Suprapubic skin (tissue), 4 donors: ENCODE measurements at regions not wholly inside any gene's neighbourhood (a gene's known extent, or its start where the extent isn't known, plus 50 kb on each side); places are given as distances from the start of the nearest gene placed in this dataset.

Experiments used
- DNase-seq, 2 donors: peaks; one replicate each; pipeline ENCODE4 v3.0.0-alpha.2; 2019; ENCODE audit warnings: low spot score in 2 of 2
- H3K27ac ChIP-seq: fragments of 200-600 bp; sonication (generic); one replicate; pipeline ENCODE4 v1.5.1; 2019
- H3K27me3 ChIP-seq: fragments of 200-600 bp; sonication (generic); one replicate; pipeline ENCODE4 v1.5.1; 2019
- H3K36me3 ChIP-seq: fragments of 200-600 bp; sonication (generic); one replicate; pipeline ENCODE4 v1.5.1; 2019
- H3K4me1 ChIP-seq: fragments of 200-600 bp; sonication (generic); one replicate; pipeline ENCODE4 v1.5.1; 2019
- H3K4me3 ChIP-seq: fragments of 200-600 bp; sonication (generic); one replicate; pipeline ENCODE4 v1.5.1; 2019; ENCODE audit warnings: mild to moderate bottlenecking
- H3K9me3 ChIP-seq: fragments of 200-600 bp; sonication (generic); one replicate; pipeline ENCODE4 v1.5.1; 2019
- CTCF ChIP-seq, 2 donors: fragments of 200-600 bp in 1 of 2; fragments of 450-650 bp in 1 of 2; sonication (generic) in 1 of 2; IDR thresholded peaks; one replicate each; pipeline ENCODE4 v1.5.1; 2016 to 2019; ENCODE audit warnings: antibody characterized with exemption in 2 of 2, mild to moderate bottlenecking in 1 of 2, moderate library complexity in 1 of 2
- EP300 ChIP-seq: sonication (generic); formaldehyde crosslinking; IDR thresholded peaks from one replicate; pipeline ENCODE4 v1.6.1; 2017; ENCODE audit warnings: antibody characterized with exemption
- POLR2A ChIP-seq, 2 donors: fragments of 450-650 bp; IDR thresholded peaks; one replicate each; pipeline ENCODE4 v1.6.1; 2017; ENCODE audit warnings: antibody characterized with exemption in 2 of 2, mild to moderate bottlenecking in 2 of 2, moderate library complexity in 2 of 2
- POLR2AphosphoS5 ChIP-seq, 3 donors: sonication (generic); formaldehyde crosslinking; IDR thresholded peaks; one replicate each; pipeline ENCODE4 v1.6.1; 2017; ENCODE audit warnings: antibody characterized with exemption in 3 of 3
- WGBS: methylation state at CpG from one replicate; pipeline ENCODE4 v1.1.5; 2018; 5-methylcytosine and 5-hydroxymethylcytosine counted together

- Histone ChIP-seq H3K36me3 (no peaks in the 10 kb centered on the region), H3K9me3 (no peaks in the 10 kb centered on the region), H3K4me1 (no peaks in the 10 kb centered on the region), H3K4me3 (no peak overlapping the region), H3K27ac (no peak overlapping the region), H3K27me3 (no peaks in the 10 kb centered on the region)
- no peak for DNase-seq
- TF ChIP-seq POLR2AphosphoS5 (IDR thresholded peaks at IDR 0.05) = no peak
- no peak for TF ChIP-seq EP300
- no peak for TF ChIP-seq POLR2A (IDR thresholded peaks at IDR 0.05)
- no peak for TF ChIP-seq CTCF (IDR thresholded peaks at IDR 0.05)
- WGBS = 76% methylated on average over 4 of the region's 4 CpGs
Observed at GRCh38 chr6:113697632-113698410, 159.3 kb upstream of the MARCKS start.

DNA sequence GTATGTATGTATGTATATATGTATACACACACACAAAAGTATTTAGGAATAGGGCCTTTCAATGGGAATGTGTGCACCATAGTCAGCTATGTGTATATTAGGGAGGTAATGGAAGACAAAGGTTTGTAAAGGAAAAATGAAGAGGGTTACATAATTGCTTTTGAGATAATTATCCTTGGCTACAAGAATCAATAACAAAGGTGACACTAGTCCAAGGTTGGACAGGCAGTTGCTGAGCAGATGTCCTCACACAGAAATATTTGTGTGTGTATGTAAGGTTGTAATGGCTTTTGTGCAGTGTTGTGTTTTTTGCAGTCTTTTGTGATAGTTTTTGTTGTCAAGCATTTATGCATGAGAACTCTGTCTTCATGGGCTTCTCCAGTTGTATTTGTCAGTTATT is 157.9 kb upstream of the MARCKS start:
- H3K4me1 ChIP-seq = no peaks in the 10 kb centered on the region
- no peak for DNase-seq
- TF ChIP-seq POLR2A (IDR thresholded peaks at IDR 0.05) (no peak), POLR2AphosphoS5 (IDR thresholded peaks at IDR 0.05) (no peak), EP300 (no peak), CTCF (IDR thresholded peaks at IDR 0.05) (no peak)
- no peaks in the 10 kb centered on the region for H3K27me3 ChIP-seq
- H3K27ac ChIP-seq = no peak overlapping the region
- no peaks in the 10 kb centered on the region for H3K36me3 ChIP-seq
- H3K9me3 ChIP-seq = no peaks in the 10 kb centered on the region
- H3K4me3 ChIP-seq = no peak overlapping the region

DNA sequence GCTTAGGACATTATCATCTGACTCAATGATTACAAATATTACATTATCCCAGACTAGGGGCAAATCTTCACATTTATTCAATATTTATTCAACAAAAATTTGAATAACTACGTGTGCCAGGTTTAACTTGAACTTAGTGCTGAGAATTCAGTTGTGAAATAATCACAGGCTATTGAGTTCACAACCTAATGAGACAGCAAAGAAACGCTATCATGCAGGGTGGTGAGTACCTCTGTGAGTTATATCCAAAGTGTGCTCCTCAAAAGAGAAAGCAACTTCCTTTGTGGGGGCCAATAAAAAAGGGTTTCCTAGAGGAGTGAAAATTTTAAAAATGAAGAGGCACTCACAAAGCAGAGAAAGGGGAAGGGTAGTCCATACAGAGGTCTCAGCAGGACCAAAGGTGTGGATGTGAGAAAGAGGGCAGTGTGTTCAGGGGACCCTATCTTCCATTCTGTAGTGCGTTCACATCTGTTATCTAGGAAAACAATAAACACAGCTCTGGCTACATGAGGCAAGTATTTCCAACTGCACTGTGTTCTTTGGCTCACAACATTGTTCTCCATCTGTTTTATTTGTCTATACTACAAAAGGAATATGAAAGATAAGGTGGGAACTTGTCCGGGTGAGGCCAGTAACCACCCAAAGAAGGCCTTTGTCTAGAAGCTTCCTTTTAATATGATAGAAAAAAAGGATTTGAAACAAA is 155.4 kb upstream of the MARCKS start:
- H3K36me3 ChIP-seq = no peaks in the 10 kb centered on the region
- H3K27ac ChIP-seq = no peak overlapping the region
- no peaks in the 10 kb centered on the region for H3K9me3 ChIP-seq
- H3K27me3 ChIP-seq = no peaks in the 10 kb centered on the region
- no peak for TF ChIP-seq POLR2AphosphoS5 (IDR thresholded peaks at IDR 0.05)
- TF ChIP-seq CTCF (IDR thresholded peaks at IDR 0.05) = no peak
- no peak for TF ChIP-seq POLR2A (IDR thresholded peaks at IDR 0.05)
- DNase-seq = no peak
- no peak overlapping the region for H3K4me3 ChIP-seq
- H3K4me1 ChIP-seq = no peaks in the 10 kb centered on the region
- WGBS = 86% methylated on average over 4 of the region's 4 CpGs

GRCh38 chr6:113707194-113707593 is 150.0 kb upstream of the MARCKS start:
- H3K27ac ChIP-seq = no peak overlapping the region
- WGBS = 94% methylated on average over 3 of the region's 3 CpGs
- H3K36me3 ChIP-seq = no peaks in the 10 kb centered on the region
- no peak overlapping the region for H3K4me3 ChIP-seq
- no peak for DNase-seq
- H3K27me3 ChIP-seq = no peaks in the 10 kb centered on the region
- H3K9me3 ChIP-seq = no peaks in the 10 kb centered on the region
- TF ChIP-seq EP300 (no peak), POLR2A (IDR thresholded peaks at IDR 0.05) (no peak), POLR2AphosphoS5 (IDR thresholded peaks at IDR 0.05) (no peak), CTCF (IDR thresholded peaks at IDR 0.05) (no peak)
- no peaks in the 10 kb centered on the region for H3K4me1 ChIP-seq

DNA sequence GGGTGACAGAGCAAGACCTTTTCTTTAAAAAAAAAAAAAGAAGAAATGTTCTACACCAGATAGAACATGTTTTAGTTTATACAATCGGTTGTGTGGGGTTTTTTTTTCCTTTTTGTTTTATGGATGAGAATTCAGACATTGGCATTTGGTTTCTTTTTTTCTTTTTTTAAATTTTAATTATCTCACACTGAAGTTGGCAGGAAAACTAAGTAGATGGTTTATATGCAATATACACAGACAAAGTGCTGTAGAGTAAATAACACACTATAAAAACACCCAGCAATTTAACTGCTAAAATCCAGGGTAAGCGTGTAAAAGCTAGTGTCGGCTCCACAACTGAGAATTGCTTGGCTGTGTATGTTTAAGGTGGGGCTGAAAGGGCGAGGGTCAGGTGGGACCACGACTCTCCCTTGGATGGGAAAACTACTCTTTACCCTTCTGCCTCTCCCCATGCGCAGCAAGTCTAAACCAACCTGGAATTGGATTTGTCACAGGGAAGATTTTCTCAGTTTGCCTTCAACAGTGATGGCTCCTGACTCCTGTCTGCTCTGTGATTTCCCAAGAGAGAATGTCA is 147.1 kb upstream of the MARCKS start:
- no peaks in the 10 kb centered on the region for H3K27me3 ChIP-seq
- H3K27ac ChIP-seq = no peak overlapping the region
- DNase-seq = no peak
- H3K4me3 ChIP-seq = no peak overlapping the region
- H3K9me3 ChIP-seq = no peaks in the 10 kb centered on the region
- 68% methylated on average over 6 of the region's 6 CpGs for WGBS
- no peaks in the 10 kb centered on the region for H3K4me1 ChIP-seq
- TF ChIP-seq CTCF (IDR thresholded peaks at IDR 0.05) = no peak
- TF ChIP-seq POLR2AphosphoS5 (IDR thresholded peaks at IDR 0.05) = no peak
- TF ChIP-seq POLR2A (IDR thresholded peaks at IDR 0.05) = no peak
- no peak for TF ChIP-seq EP300
- H3K36me3 ChIP-seq = no peaks in the 10 kb centered on the region
